GM23338 (cell line): ENCODE measurements at regions not wholly inside any gene's neighbourhood (a gene's known extent, or its start where the extent isn't known, plus 50 kb on each side); places are given as distances from the start of the nearest gene placed in this dataset.

ENCODE experiments used
- TF ChIP-seq, protein P1 (sequence below), 2 experiments: fragments of 200-600 bp in 1 of 2; sonication (generic) in 1 of 2; conservative IDR thresholded peaks; 2 replicates each; pipeline versions ENCODE4 v1.5.1 to v1.6.1; 2016 to 2017; ENCODE audit warnings: antibody characterized with exemption in 2 of 2, low read depth in 2 of 2, mild to moderate bottlenecking in 2 of 2, moderate library complexity in 1 of 2
- TF ChIP-seq, protein P2 (sequence below): IDR thresholded peaks from one replicate; pipeline ENCODE4 v1.6.1; 2018; ENCODE audit warnings: antibody characterized with exemption; ENCODE audit not compliant: unreplicated experiment

DNA sequence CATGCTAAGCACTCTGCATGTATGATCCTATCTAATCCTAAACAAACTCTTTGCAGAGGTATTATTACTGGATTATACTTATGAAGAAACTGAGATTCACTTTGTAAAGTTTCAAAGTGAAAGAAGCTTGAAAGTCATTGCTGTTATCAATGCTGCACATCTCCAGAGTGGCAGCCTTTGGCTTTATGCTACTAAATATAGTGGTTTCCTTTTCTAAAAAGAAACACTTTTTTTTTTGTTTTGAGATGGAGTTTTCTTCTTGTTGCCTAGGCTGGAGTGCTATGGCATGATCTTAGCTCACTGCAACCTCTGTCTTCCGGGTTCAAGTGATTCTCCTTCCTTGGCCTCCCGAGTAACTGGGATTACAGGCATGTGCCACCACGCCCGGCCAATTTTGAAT lies 114.9 kb upstream of the RAB27B start:
- TF ChIP-seq, protein P1, sequence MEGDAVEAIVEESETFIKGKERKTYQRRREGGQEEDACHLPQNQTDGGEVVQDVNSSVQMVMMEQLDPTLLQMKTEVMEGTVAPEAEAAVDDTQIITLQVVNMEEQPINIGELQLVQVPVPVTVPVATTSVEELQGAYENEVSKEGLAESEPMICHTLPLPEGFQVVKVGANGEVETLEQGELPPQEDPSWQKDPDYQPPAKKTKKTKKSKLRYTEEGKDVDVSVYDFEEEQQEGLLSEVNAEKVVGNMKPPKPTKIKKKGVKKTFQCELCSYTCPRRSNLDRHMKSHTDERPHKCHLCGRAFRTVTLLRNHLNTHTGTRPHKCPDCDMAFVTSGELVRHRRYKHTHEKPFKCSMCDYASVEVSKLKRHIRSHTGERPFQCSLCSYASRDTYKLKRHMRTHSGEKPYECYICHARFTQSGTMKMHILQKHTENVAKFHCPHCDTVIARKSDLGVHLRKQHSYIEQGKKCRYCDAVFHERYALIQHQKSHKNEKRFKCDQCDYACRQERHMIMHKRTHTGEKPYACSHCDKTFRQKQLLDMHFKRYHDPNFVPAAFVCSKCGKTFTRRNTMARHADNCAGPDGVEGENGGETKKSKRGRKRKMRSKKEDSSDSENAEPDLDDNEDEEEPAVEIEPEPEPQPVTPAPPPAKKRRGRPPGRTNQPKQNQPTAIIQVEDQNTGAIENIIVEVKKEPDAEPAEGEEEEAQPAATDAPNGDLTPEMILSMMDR (conservative IDR thresholded peaks at IDR 0.05; ENCODE audit: low read depth in 2 of 2) = no peak
- TF ChIP-seq, protein P2, sequence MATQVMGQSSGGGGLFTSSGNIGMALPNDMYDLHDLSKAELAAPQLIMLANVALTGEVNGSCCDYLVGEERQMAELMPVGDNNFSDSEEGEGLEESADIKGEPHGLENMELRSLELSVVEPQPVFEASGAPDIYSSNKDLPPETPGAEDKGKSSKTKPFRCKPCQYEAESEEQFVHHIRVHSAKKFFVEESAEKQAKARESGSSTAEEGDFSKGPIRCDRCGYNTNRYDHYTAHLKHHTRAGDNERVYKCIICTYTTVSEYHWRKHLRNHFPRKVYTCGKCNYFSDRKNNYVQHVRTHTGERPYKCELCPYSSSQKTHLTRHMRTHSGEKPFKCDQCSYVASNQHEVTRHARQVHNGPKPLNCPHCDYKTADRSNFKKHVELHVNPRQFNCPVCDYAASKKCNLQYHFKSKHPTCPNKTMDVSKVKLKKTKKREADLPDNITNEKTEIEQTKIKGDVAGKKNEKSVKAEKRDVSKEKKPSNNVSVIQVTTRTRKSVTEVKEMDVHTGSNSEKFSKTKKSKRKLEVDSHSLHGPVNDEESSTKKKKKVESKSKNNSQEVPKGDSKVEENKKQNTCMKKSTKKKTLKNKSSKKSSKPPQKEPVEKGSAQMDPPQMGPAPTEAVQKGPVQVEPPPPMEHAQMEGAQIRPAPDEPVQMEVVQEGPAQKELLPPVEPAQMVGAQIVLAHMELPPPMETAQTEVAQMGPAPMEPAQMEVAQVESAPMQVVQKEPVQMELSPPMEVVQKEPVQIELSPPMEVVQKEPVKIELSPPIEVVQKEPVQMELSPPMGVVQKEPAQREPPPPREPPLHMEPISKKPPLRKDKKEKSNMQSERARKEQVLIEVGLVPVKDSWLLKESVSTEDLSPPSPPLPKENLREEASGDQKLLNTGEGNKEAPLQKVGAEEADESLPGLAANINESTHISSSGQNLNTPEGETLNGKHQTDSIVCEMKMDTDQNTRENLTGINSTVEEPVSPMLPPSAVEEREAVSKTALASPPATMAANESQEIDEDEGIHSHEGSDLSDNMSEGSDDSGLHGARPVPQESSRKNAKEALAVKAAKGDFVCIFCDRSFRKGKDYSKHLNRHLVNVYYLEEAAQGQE = no peak
